ENCODE measurements at regions not wholly inside any gene's neighbourhood (a gene's known extent, or its start where the extent isn't known, plus 50 kb on each side); places are given as distances from the start of the nearest gene placed in this dataset.

- no peaks in the 10 kb centered on the region for H3K27me3 ChIP-seq (ENCODE audit: control insufficient read depth, insufficient read depth, low read length)
- ATAC-seq, result no peak
- H3K4me3 ChIP-seq (ENCODE audit: low read depth in 2 of 2, low read length in 2 of 2), result peak overlapping the region in 1 of 2 experiments; percentile 8; a peak in 2 of 4 replicates
- in situ Hi-C loops (cut with HindIII; ENCODE audit: low pct_unique_long_range_greater_than_20kb, low sequenced_read_pairs), result no loop called here
- no TSS peak for BruUV-seq (replicated peaks)
- H3K36me3 ChIP-seq (ENCODE audit: control insufficient read depth, insufficient read depth, low read length), result no peaks in the 10 kb centered on the region
- CTCF ChIA-PET, result no interaction called here
- no peak for DNase-seq (ENCODE audit: low read depth, low spot score)
- POLR2A ChIA-PET, result no interaction called here
- intact Hi-C loops (cut with micrococcal nuclease; ENCODE audit: unreplicated experiment), result no loop called here
- H3K4me1 ChIP-seq (ENCODE audit: control insufficient read depth, insufficient read depth, low read length), result no peaks in the 10 kb centered on the region
- no peaks in the 10 kb centered on the region for H3K9me3 ChIP-seq (ENCODE audit: control insufficient read depth, insufficient read depth, low read depth, low read length)
- no peak overlapping the region for H3K27ac ChIP-seq (ENCODE audit: low read length)
- TF ChIP-seq SIN3A (IDR thresholded peaks at IDR 0.05; ENCODE audit: borderline replicate concordance, insufficient read depth, low read depth, low read length), result no peak
- TF ChIP-seq TCF7L2 (IDR thresholded peaks at IDR 0.05; ENCODE audit: low read depth, low read length), result no peak
- no peak for TF ChIP-seq POLR2AphosphoS5 (IDR thresholded peaks at IDR 0.05; ENCODE audit: low read depth, low read length)
- no peak for TF ChIP-seq REST (IDR thresholded peaks at IDR 0.05; ENCODE audit: insufficient read depth in 1 of 2, low read depth in 2 of 2, low read length in 1 of 2)
- TF ChIP-seq, protein P1, sequence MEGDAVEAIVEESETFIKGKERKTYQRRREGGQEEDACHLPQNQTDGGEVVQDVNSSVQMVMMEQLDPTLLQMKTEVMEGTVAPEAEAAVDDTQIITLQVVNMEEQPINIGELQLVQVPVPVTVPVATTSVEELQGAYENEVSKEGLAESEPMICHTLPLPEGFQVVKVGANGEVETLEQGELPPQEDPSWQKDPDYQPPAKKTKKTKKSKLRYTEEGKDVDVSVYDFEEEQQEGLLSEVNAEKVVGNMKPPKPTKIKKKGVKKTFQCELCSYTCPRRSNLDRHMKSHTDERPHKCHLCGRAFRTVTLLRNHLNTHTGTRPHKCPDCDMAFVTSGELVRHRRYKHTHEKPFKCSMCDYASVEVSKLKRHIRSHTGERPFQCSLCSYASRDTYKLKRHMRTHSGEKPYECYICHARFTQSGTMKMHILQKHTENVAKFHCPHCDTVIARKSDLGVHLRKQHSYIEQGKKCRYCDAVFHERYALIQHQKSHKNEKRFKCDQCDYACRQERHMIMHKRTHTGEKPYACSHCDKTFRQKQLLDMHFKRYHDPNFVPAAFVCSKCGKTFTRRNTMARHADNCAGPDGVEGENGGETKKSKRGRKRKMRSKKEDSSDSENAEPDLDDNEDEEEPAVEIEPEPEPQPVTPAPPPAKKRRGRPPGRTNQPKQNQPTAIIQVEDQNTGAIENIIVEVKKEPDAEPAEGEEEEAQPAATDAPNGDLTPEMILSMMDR (IDR thresholded peaks at IDR 0.05), result no peak
Observed at GRCh38 chr13:22837980-22838647, 342.7 kb upstream of the SGCG start.

GRCh38 chr13:22839603-22840530 lies 340.9 kb upstream of the SGCG start:
- ATAC-seq (no peak), DNase-seq (ENCODE audit: low read depth, low spot score) (no peak)
- no peaks in the 10 kb centered on the region for H3K27me3 ChIP-seq (ENCODE audit: control insufficient read depth, insufficient read depth, low read length)
- H3K9me3 ChIP-seq (ENCODE audit: control insufficient read depth, insufficient read depth, low read depth, low read length), result no peaks in the 10 kb centered on the region
- no TSS peak for BruUV-seq (replicated peaks)
- no peak overlapping the region for H3K27ac ChIP-seq (ENCODE audit: low read length)
- TF ChIP-seq REST (IDR thresholded peaks at IDR 0.05; ENCODE audit: insufficient read depth in 1 of 2, low read depth in 2 of 2, low read length in 1 of 2) (no peak), TCF7L2 (IDR thresholded peaks at IDR 0.05; ENCODE audit: low read depth, low read length) (no peak), SIN3A (IDR thresholded peaks at IDR 0.05; ENCODE audit: borderline replicate concordance, insufficient read depth, low read depth, low read length) (no peak), POLR2AphosphoS5 (IDR thresholded peaks at IDR 0.05; ENCODE audit: low read depth, low read length) (no peak)
- TF ChIP-seq, protein P1 (IDR thresholded peaks at IDR 0.05), result no peak
- ChIA-PET CTCF (interaction anchor here (0.6 kb wide), 1 partner anchor 25 kb away, joined by 5 read pairs; no protein-coding TSS in a partner anchor), POLR2A (no interaction called here)
- intact Hi-C loops (cut with micrococcal nuclease; ENCODE audit: unreplicated experiment), result no loop called here
- H3K4me1 ChIP-seq (ENCODE audit: control insufficient read depth, insufficient read depth, low read length), result no peaks in the 10 kb centered on the region
- no peak overlapping the region for H3K4me3 ChIP-seq (ENCODE audit: low read depth in 2 of 2, low read length in 2 of 2)
- no peaks in the 10 kb centered on the region for H3K36me3 ChIP-seq (ENCODE audit: control insufficient read depth, insufficient read depth, low read length)
- in situ Hi-C loops (cut with HindIII; ENCODE audit: low pct_unique_long_range_greater_than_20kb, low sequenced_read_pairs), result no loop called here
